Ovary (tissue), 7 donors: ENCODE measurements at regions not wholly inside any gene's neighbourhood (a gene's known extent, or its start where the extent isn't known, plus 50 kb on each side); places are given as distances from the start of the nearest gene placed in this dataset.

ENCODE experiments used
- DNase-seq, 5 donors: peaks; one replicate each; pipeline ENCODE4 v3.0.0-alpha.2; 2019 to 2020
- H3K27ac ChIP-seq, 2 donors: fragments of 200-600 bp; one replicate each; pipeline versions ENCODE4 v1.5.1 to v1.8.0; 2019 to 2022
- H3K27me3 ChIP-seq: fragments of 200-600 bp; one replicate; pipeline ENCODE4 v1.8.0; 2022
- H3K36me3 ChIP-seq: fragments of 200-600 bp; sonication (generic); one replicate; pipeline ENCODE4 v1.5.1; 2019
- H3K4me1 ChIP-seq: one replicate; pipeline ENCODE4 v1.8.1; 2013; ENCODE audit warnings: mild to moderate bottlenecking, moderate library complexity; ENCODE audit not compliant: insufficient read depth
- H3K4me3 ChIP-seq: fragments of 200-600 bp; sonication (generic); one replicate; pipeline ENCODE4 v1.5.1; 2017
- H3K9me3 ChIP-seq, 2 donors: fragments of 200-600 bp in 1 of 2; sonication (generic) in 1 of 2; one replicate each; pipeline versions ENCODE4 v1.5.1 to v1.8.1; 2013 to 2019; ENCODE audit warnings: mild to moderate bottlenecking in 1 of 2, moderate library complexity in 1 of 2
- EP300 ChIP-seq: sonication (generic); formaldehyde crosslinking; IDR thresholded peaks from one replicate; pipeline ENCODE4 v1.6.1; 2017; ENCODE audit warnings: antibody characterized with exemption
- POLR2A ChIP-seq: fragments of 450-650 bp; IDR thresholded peaks from one replicate; pipeline ENCODE4 v1.6.1; 2017; ENCODE audit warnings: antibody characterized with exemption, mild to moderate bottlenecking, moderate library complexity
- WGBS, 3 donors: extraction: QIAGEN DNeasy Blood & Tissue Kit in 1 of 3; methylation state at CpG; one replicate each; pipeline versions ENCODE4 v1.1.5 to v1.1.7; 2013 to 2017; 5-methylcytosine and 5-hydroxymethylcytosine counted together
- intact Hi-C, 4 donors: fragments of 100-400 bp; cut with DNase I; formaldehyde crosslinking; loops; one replicate each; pipeline versions ENCODE4 v1.11.0 to v1.15.1; 2022 to 2023
- TF ChIP-seq, protein P1 (sequence below), 3 donors: fragments of 450-650 bp in 2 of 3; fragments of 200-600 bp in 1 of 3; IDR thresholded peaks; one replicate each; pipeline versions ENCODE4 v1.5.1 to v1.8.0; 2016 to 2022; ENCODE audit warnings: antibody characterized with exemption in 3 of 3, mild to moderate bottlenecking in 1 of 3
- donor health status: DM: no; HTN: no; CAD: no; lungs with moderate emphysema.
- donor health status: DM: no; HTN: no; CAD: no.
- donor health status: Bipolar disorder and iron deficiency.
- donor health status: DM: no; HTN: no; CAD: no.
- donor health status: DM: yes; HTN: yes; CAD: no.

DNA sequence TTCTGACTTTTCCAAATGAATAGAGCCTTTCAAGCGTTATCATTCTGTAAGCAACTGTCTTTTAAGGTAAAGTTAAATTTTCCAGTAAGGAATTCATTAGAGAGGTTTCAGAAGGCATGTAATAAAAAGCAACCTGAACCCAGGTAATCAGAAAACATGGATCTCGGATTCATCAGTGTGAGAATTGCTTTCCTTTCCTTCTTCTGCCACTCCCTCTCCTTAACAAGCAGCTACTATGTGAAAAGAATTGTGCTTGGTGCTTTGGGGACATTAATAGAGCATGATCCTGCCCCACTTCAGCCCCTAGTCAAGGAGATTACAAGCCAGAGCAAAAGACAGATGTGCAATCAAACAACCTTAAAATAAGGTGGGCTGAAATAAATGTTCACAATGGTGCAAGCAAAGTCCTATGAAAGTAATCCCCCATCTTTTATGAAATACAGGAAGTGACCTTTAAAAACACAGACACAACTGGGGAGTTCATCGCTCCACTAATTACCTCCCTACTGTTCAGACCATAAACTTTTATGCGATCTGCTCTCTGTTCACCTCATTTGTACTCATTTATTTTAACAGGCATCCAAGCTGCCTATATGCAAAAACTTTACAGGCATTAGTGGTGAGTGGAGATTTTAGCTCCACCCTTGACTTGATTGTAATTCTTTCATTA lies 122.9 kb upstream of the RASGEF1B start:
- intact Hi-C loops = no loop called here
- TF ChIP-seq POLR2A (no peak), EP300 (no peak)
- TF ChIP-seq, protein P1, sequence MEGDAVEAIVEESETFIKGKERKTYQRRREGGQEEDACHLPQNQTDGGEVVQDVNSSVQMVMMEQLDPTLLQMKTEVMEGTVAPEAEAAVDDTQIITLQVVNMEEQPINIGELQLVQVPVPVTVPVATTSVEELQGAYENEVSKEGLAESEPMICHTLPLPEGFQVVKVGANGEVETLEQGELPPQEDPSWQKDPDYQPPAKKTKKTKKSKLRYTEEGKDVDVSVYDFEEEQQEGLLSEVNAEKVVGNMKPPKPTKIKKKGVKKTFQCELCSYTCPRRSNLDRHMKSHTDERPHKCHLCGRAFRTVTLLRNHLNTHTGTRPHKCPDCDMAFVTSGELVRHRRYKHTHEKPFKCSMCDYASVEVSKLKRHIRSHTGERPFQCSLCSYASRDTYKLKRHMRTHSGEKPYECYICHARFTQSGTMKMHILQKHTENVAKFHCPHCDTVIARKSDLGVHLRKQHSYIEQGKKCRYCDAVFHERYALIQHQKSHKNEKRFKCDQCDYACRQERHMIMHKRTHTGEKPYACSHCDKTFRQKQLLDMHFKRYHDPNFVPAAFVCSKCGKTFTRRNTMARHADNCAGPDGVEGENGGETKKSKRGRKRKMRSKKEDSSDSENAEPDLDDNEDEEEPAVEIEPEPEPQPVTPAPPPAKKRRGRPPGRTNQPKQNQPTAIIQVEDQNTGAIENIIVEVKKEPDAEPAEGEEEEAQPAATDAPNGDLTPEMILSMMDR (IDR thresholded peaks at IDR 0.05) = no peak
- Histone ChIP-seq H3K4me3 (no peak overlapping the region), H3K36me3 (no peaks in the 10 kb centered on the region), H3K4me1 (peaks cover 2% of the 10 kb centered on the region), H3K27ac (no peak overlapping the region), H3K9me3 (no peaks in the 10 kb centered on the region), H3K27me3 (no peaks in the 10 kb centered on the region)
- WGBS, 3 donors = 89 to 93% (median 92%) methylated on average over 4 of the region's 4 CpGs
- no peak for DNase-seq

DNA sequence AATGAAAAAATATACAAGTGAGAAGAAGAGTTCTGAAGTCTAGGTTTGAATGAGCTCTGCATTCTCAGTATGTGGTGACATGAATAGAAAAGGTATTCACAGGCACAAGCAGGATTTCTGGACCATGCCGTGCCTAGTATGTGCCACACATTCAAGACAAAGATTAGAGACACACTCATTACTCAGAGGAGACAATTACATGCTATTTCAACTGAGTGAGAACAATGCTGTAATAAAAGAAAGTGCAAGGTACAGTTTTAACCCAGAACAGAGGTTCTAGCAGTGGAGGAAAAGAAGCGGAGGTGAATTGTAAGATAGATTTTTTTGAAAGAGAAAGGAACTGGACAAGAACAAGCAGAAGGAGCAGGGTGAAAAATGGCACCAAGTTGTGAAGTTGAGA lies 121.0 kb upstream of the RASGEF1B start:
- intact Hi-C loops = no loop called here
- WGBS, 3 donors = 95 to 98% (median 97%) methylated on average over 2 of the region's 2 CpGs

DNA sequence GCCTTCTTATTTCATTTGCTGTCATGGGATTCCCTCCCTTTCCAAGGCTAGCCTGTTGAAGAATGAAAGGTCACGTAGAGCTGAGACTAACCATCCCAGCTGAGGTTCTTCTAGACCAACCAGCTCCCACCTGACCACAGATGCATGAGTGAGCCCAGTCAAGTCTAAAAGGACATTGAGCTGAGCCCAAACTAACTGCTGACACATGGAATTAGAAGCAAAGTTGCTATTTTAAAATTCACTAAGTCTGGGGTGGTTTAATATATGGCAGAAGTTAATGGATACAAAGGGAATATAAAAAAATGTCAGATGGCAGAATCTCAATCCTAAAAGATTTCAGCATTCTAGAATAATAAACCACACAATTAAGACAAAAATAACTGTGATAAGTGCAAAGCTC lies 118.9 kb upstream of the RASGEF1B start:
- no peak for DNase-seq
- WGBS, 3 donors = 90 to 94% (median 91%) methylated on average over 1 of the region's 1 CpG

More for the DNA sequence above, 121.0 kb upstream of the RASGEF1B start:
- Histone ChIP-seq H3K4me1 (peaks cover 2% of the 10 kb centered on the region), H3K4me3 (no peak overlapping the region), H3K36me3 (no peaks in the 10 kb centered on the region), H3K27ac (no peak overlapping the region), H3K27me3 (no peaks in the 10 kb centered on the region), H3K9me3 (no peaks in the 10 kb centered on the region)
- DNase-seq = no peak
- TF ChIP-seq EP300 = no peak
- TF ChIP-seq POLR2A = no peak
- TF ChIP-seq, protein P1 (IDR thresholded peaks at IDR 0.05) = no peak

DNA sequence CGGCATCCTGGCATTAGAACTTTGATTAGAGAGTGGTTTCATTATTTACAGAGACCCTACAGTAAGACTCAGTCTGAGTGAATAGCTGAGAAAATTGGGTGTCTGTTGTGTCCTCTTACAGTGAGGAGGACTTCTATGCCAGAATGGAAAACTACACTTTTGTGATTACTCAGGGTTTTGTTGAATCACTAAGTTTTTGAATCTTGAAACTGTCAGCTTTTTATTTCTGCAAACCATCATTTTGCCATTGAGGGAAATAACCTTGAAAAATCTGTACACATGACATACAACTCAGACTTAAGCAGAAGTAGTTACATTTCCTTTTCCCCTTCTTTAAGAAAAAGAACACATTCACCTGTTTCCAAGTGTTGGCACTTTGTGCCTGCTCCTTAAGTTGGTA lies 117.6 kb upstream of the RASGEF1B start:
- no peaks in the 10 kb centered on the region for H3K4me1 ChIP-seq
- TF ChIP-seq, protein P1 (IDR thresholded peaks at IDR 0.05) = no peak
- no peak for TF ChIP-seq POLR2A
- TF ChIP-seq EP300 = no peak
- no peak for DNase-seq
- H3K27me3 ChIP-seq = no peaks in the 10 kb centered on the region
- 62 to 79% (median 77%) methylated on average over 1 of the region's 1 CpG for WGBS, 3 donors
- H3K9me3 ChIP-seq = no peaks in the 10 kb centered on the region
- no peak overlapping the region for H3K4me3 ChIP-seq
- intact Hi-C loops = no loop called here
- H3K27ac ChIP-seq = no peak overlapping the region
- no peaks in the 10 kb centered on the region for H3K36me3 ChIP-seq

More for the DNA sequence above, 118.9 kb upstream of the RASGEF1B start:
- Histone ChIP-seq H3K27ac (no peak overlapping the region), H3K36me3 (no peaks in the 10 kb centered on the region), H3K9me3 (no peaks in the 10 kb centered on the region), H3K27me3 (no peaks in the 10 kb centered on the region), H3K4me1 (no peaks in the 10 kb centered on the region), H3K4me3 (no peak overlapping the region)
- no peak for TF ChIP-seq EP300
- TF ChIP-seq POLR2A = no peak
- TF ChIP-seq, protein P1 (IDR thresholded peaks at IDR 0.05) = no peak
- intact Hi-C loops = no loop called here
